ACHN (cell line): ENCODE measurements at regions not wholly inside any gene's neighbourhood (a gene's known extent, or its start where the extent isn't known, plus 50 kb on each side); places are given as distances from the start of the nearest gene placed in this dataset.
"Not testable (repeated sequence)": the region's sequence is repeated elsewhere in the genome, so short reads cannot be mapped to it uniquely, and the experiment has no call there.

Experiments used
- DNase-seq: peaks from one replicate; pipeline ENCODE4 v3.0.0-alpha.2; 2015
- in situ Hi-C: cut with HindIII; loops from 2 replicates; pipeline ENCODE4 v1.10.0; 2017; ENCODE audit warnings: low sequenced_read_pairs, low pct_ligation_motif_present, low pct_unique_long_range_greater_than_20kb

GRCh38 chrX:137999071-137999470 lies 433.1 kb downstream of the ZIC3 start:
- DNase-seq = no peak
- in situ Hi-C loops = no loop called here

GRCh38 chrX:137999552-137999951 lies 433.6 kb downstream of the ZIC3 start:
- DNase-seq = no peak
- in situ Hi-C loops = no loop called here

DNA sequence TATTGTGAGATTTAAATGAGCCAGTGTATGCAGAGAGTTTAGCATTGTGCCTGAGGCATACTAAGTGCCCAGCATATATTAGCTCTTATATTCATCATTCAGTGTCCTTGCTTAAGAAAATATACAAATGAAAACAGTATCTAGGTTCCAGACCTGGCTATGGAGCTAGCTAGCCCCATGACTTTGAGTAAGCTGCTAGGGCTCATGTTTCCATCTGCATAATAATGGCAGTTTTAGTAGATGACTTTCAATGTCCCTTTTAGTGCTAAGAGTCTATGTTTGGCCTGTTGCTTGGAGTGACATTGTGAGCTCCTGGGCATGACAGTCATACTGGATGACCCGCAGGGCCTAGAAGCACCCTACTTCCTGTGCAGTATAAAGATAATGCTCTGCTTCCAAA lies 435.3 kb downstream of the ZIC3 start:
- no peak for DNase-seq
- in situ Hi-C loops = no loop called here

DNA sequence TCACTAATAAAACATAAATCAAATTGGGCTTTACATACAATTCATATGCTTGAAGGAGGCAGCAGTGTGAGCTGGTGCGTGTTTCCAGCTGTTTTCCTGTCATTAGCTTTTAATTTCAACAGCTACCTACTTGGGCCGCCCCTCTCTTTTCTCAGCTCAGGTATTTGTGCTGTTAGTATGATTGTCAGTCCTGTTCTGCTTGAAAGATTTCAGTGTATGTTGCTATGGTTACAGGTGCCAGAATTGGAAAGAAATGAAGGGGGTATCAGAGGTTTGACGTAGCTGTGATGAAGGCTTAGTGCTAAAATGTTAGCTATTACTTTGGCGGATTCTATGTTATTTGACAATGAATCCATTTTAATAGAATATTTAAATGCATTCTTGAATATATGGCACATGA lies 440.3 kb downstream of the ZIC3 start:
- in situ Hi-C loops = no loop called here
- no peak for DNase-seq

GRCh38 chrX:138008281-138008680 lies 442.4 kb downstream of the ZIC3 start:
- in situ Hi-C loops = no loop called here
- no peak for DNase-seq

GRCh38 chrX:138011468-138011867 lies 445.5 kb downstream of the ZIC3 start:
- in situ Hi-C loops = no loop called here
- DNase-seq = no peak

GRCh38 chrX:138014577-138014976 lies 448.6 kb downstream of the ZIC3 start:
- no peak for DNase-seq
- in situ Hi-C loops = no loop called here

- in situ Hi-C loops = no loop called here
- DNase-seq = no peak
These were observed 452.3 kb downstream of the ZIC3 start for GRCh38 chrX:138018145-138018799.

DNA sequence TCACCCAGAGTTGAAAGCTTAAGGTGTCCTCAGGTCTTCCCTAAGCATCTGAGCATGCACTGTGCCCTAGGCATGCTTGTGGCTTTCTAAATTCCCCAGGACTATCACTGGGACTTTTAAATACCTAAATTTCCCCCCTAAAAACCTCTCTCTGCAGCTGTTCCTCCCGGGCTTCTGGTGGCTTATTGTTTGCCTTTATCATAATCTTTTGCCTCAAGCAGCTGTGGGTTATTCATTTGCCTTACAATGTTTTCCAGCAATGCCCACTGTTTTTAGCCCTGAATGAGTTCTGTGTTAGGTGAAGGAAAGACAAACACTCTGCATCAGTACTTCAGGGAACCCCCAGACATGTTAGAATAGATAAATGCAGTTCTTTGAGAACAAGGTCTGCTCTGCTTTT lies 455.0 kb downstream of the ZIC3 start:
- DNase-seq = no peak
- in situ Hi-C loops = no loop called here

- DNase-seq = peak; percentile 10
- in situ Hi-C loops = no loop called here
These were observed 460.3 kb downstream of the ZIC3 start for GRCh38 chrX:138026211-138026610.

GRCh38 chrX:138031715-138032114 lies 465.8 kb downstream of the ZIC3 start:
- in situ Hi-C loops = no loop called here
- DNase-seq = no peak

DNA sequence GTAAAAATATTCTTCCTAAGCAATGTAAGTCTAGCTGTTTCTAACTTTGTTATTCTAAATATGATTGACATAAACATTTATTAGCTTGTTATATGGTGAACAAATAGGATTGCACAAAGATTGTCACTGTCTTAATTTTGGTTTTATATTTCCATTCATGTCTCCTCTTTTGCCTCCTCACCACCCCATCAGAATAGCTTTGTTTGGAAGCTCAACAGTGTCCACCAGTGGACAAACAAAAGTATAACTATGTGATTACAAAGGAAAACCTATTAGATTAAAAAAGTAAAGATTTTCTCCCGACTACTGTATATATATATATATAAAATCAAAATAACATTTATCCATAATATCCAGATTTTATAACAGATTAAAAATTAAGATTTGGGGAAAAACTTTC lies 468.2 kb downstream of the ZIC3 start:
- no peak for DNase-seq
- in situ Hi-C loops = no loop called here

GRCh38 chrX:138037548-138037947 lies 471.6 kb downstream of the ZIC3 start:
- in situ Hi-C loops = no loop called here
- DNase-seq = no peak

- in situ Hi-C loops = no loop called here
- no peak for DNase-seq
These were observed 492.0 kb downstream of the ZIC3 start for GRCh38 chrX:138057883-138058282.

GRCh38 chrX:138058931-138059330 lies 493.0 kb downstream of the ZIC3 start:
- in situ Hi-C loops = no loop called here

DNA sequence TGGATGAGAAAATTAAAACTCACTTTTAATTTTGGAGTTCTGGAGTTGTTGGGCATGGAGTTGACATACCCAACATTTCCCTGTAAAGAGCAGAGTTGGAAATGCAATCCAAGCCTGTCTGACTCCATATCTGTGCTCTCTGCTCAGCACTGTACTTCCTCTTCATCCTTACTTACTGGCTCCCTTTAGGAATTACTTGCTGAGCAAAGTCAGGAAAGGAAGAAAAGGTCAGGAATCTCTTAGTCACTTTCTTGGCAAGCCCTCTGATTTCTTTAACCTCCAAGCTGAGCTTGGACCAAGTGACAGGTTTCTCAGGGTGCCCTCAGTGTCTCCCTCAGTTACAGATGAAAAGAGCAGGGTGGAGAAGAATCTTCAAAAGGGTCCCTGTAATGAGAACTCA lies 501.5 kb downstream of the ZIC3 start:
- DNase-seq = no peak
- in situ Hi-C loops = no loop called here

More at GRCh38 chrX:138058931-138059330, 493.0 kb downstream of the ZIC3 start:
- no peak for DNase-seq

DNA sequence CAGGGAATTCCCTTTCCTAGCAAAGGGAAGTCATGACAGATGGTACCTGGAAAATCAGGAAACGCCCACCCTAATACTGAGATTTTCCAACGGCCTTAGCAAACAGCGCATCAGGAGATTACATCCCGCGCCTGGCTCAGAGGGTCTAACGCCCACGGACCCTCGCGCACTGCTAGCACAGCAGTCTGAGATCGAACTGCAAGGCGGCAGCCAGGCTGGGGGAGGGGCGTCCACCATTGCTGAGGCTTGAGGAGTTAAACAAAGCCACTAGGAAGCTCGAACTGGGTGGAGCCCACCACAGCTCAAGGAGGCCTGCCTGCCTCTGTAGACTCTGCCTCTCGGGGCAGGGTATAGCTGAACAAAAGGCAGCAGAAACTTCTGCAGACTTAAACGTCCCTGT lies 507.7 kb downstream of the ZIC3 start:
- DNase-seq = no peak
- in situ Hi-C loops = no loop called here

- in situ Hi-C loops = no loop called here
- DNase-seq = no peak
These were observed 516.3 kb downstream of the ZIC3 start for GRCh38 chrX:138082251-138082650.

DNA sequence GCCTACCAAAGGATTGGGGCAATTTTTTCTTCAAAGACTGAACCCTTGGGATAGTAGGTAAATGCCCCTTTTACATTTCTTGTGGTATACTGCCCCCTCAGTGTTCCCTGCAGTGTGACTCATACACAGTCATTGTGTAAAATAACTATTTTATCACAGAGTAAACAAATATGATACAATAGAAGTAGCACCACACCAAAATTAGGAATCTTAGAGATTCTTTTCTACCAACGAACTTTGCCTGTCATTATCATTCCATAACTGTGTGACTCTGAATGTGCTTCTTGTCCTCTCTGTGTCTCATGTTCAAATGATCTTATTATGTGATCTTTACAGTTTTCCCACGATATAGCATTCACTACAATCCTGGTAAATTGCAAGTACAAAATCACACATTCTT lies 517.0 kb downstream of the ZIC3 start:
- no peak for DNase-seq
- in situ Hi-C loops = no loop called here

- DNase-seq, in situ Hi-C loops: not testable (repeated sequence)
These were observed 545.0 kb downstream of the ZIC3 start for GRCh38 chrX:138110910-138111309.

DNA sequence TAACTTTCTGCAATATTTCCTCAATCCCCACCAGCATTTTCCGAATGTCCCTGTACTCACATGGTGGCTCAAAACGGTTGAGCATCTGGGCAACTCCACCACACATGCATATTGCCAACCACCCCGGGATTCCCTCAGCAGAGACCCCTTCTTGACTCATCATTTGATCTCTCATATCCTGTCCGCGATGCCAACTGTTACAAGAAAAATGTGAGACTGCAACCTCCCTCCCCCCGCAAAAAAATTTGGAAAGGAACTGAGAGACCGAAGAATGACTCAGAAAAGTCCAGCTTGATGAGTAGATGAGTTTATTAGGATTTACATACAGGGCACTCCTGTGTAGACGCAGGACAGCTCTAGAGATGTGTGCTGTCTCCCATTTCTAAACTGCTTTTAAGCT lies 561.4 kb downstream of the ZIC3 start:
- DNase-seq = no peak
- in situ Hi-C loops = no loop called here
